Body of pancreas (tissue), 4 donors: ENCODE measurements at regions not wholly inside any gene's neighbourhood (a gene's known extent, or its start where the extent isn't known, plus 50 kb on each side); places are given as distances from the start of the nearest gene placed in this dataset.

ENCODE experiments used
- ATAC-seq: fragments of 150-250 bp; one replicate; pipeline ENCODE4 v1.9.1; 2016
- DNase-seq, 4 donors: peaks; one replicate each; pipeline ENCODE4 v3.0.0-alpha.2; 2019
- H3K27ac ChIP-seq, 4 donors: fragments of 200-600 bp; sonication (generic); 1 replicate in 3 of 4; 2 replicates in 1 of 4; pipeline versions ENCODE4 v1.5.1 to v1.6.1; 2016 to 2019; ENCODE audit warnings: mild to moderate bottlenecking in 1 of 4, mixed read lengths in 1 of 4, moderate library complexity in 1 of 4
- H3K27me3 ChIP-seq, 2 donors: fragments of 200-600 bp; sonication (generic); one replicate each; pipeline ENCODE4 v1.6.0; 2016; ENCODE audit warnings: mild to moderate bottlenecking in 1 of 2
- H3K36me3 ChIP-seq, 2 donors: fragments of 200-600 bp; sonication (generic); replicated peaks in 1 of 2; 2 replicates each; pipeline ENCODE4 v1.5.1; 2016; ENCODE audit warnings: low read depth in 2 of 2; ENCODE audit not compliant: insufficient read depth in 1 of 2
- H3K4me1 ChIP-seq: fragments of 200-600 bp; sonication (generic); one replicate; pipeline ENCODE4 v1.6.0; 2016
- H3K4me3 ChIP-seq, 2 donors: fragments of 200-600 bp; sonication (generic); 1 replicate in 1 of 2; 2 replicates in 1 of 2; pipeline ENCODE4 v1.5.1; 2016 to 2019
- H3K9me3 ChIP-seq, 3 donors: fragments of 200-600 bp; sonication (generic); 1 replicate in 2 of 3; 2 replicates in 1 of 3; pipeline ENCODE4 v1.5.1; 2016
- POLR2A ChIP-seq, 3 donors: fragments of 450-650 bp; IDR thresholded peaks; one replicate each; pipeline ENCODE4 v1.6.1; 2016; ENCODE audit warnings: antibody characterized with exemption in 3 of 3, mild to moderate bottlenecking in 2 of 3
- WGBS, 2 donors: methylation state at CpG; one replicate each; pipeline ENCODE4 v1.1.5; 2017; 5-methylcytosine and 5-hydroxymethylcytosine counted together
- intact Hi-C: fragments of 100-400 bp; cut with DNase I; formaldehyde crosslinking; loops from one replicate; pipeline ENCODE4 v1.15.1; 2023
- TF ChIP-seq, protein P1 (sequence below), 7 experiments: fragments of 450-650 bp in 4 of 7; fragments of 200-600 bp in 3 of 7; sonication (generic) in 3 of 7; IDR thresholded peaks; one replicate each; pipeline ENCODE4 v1.5.1; 2016 to 2019; ENCODE audit warnings: antibody characterized with exemption in 7 of 7

DNA sequence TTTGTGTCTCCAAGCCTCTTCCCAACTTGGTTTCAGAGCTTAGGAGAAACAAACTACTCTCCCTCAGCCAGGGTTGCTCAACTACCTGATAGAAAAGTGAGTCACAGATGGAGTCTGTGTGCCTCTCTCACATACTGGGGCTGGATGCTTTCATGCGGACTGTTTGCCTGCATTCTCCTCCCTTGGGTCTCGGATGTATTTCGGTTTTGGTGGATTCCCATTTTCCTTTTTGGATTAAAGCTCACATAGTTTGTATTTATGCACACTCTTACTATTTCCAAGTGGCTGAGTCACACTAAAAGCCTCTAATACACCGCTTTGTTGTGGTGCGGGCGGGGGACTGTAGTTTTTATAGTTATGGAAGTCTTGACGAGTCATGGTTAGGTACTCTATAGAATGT lies 505.4 kb downstream of the LRFN5 start:
- no peaks in the 10 kb centered on the region for H3K27me3 ChIP-seq
- no peaks in the 10 kb centered on the region for H3K4me1 ChIP-seq
- H3K4me3 ChIP-seq = no peak overlapping the region
- H3K36me3 ChIP-seq = no peaks in the 10 kb centered on the region
- ATAC-seq (no peak), DNase-seq (no peak)
- intact Hi-C loops = no loop called here
- 68 to 72% methylated on average over 7 of the region's 7 CpGs for WGBS, 2 donors
- H3K27ac ChIP-seq = no peak overlapping the region
- no peak for TF ChIP-seq POLR2A (IDR thresholded peaks at IDR 0.05)
- TF ChIP-seq, protein P1, sequence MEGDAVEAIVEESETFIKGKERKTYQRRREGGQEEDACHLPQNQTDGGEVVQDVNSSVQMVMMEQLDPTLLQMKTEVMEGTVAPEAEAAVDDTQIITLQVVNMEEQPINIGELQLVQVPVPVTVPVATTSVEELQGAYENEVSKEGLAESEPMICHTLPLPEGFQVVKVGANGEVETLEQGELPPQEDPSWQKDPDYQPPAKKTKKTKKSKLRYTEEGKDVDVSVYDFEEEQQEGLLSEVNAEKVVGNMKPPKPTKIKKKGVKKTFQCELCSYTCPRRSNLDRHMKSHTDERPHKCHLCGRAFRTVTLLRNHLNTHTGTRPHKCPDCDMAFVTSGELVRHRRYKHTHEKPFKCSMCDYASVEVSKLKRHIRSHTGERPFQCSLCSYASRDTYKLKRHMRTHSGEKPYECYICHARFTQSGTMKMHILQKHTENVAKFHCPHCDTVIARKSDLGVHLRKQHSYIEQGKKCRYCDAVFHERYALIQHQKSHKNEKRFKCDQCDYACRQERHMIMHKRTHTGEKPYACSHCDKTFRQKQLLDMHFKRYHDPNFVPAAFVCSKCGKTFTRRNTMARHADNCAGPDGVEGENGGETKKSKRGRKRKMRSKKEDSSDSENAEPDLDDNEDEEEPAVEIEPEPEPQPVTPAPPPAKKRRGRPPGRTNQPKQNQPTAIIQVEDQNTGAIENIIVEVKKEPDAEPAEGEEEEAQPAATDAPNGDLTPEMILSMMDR (IDR thresholded peaks at IDR 0.05) = no peak
- peaks cover 0 to 14% (median 0%) of the 10 kb centered on the region in 3 donors for H3K9me3 ChIP-seq

DNA sequence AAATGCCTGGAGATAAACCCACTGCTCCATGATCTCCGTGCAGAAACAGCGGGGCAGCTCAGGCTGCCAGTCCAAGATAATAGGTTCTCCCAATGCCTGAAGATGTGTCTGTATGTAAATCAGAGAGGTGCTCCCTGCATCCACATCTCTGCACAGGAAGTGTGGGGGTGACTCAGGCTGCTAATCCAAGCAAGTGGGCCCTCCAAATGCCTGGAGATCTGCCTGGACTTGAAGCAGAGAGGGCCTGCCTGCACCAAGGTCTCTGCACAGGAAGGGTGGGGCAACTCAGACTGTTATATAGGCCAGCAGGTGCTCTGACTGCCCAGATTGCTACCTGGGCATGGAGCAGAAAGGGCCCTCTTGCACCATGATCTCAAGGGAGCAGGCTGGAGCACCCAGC lies 504.7 kb downstream of the LRFN5 start:
- no peak for ATAC-seq
- 81 to 100% methylated on average over 1 to 2 of the region's 2 CpGs for WGBS, 2 donors
- H3K4me1 ChIP-seq = no peaks in the 10 kb centered on the region
- no peaks in the 10 kb centered on the region for H3K27me3 ChIP-seq
- H3K9me3 ChIP-seq = peaks cover 0 to 14% (median 0%) of the 10 kb centered on the region in 3 donors
- H3K4me3 ChIP-seq = no peak overlapping the region
- intact Hi-C loops = no loop called here
- no peaks in the 10 kb centered on the region for H3K36me3 ChIP-seq
- TF ChIP-seq, protein P1 (IDR thresholded peaks at IDR 0.05) = no peak
- no peak for TF ChIP-seq POLR2A (IDR thresholded peaks at IDR 0.05)
- DNase-seq = no peak
- no peak overlapping the region for H3K27ac ChIP-seq

DNA sequence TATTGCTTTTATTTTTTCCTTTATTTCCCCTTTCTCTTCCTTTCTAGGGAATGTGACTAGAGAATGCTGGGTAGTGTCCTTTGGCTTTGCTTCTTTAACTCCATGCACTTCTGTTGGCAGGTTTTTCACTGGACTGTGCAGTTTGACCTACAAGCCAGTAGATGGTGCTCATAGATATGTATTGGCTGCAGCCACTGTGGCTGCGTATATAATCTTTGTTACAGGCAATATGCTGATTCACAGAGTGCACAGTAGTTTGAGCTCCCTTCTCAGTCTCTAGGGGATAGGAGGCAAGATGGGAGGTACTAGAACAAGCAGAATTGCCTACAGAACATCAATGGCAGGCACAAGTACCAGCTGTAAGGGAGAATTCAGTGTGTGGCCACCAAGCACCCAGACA lies 503.5 kb downstream of the LRFN5 start:
- intact Hi-C loops = no loop called here
- no peak overlapping the region for H3K4me3 ChIP-seq
- H3K9me3 ChIP-seq = peaks cover 0 to 14% (median 0%) of the 10 kb centered on the region in 3 donors
- ATAC-seq (no peak), DNase-seq (no peak)
- H3K27me3 ChIP-seq = no peaks in the 10 kb centered on the region
- no peaks in the 10 kb centered on the region for H3K36me3 ChIP-seq
- no peak for TF ChIP-seq POLR2A (IDR thresholded peaks at IDR 0.05)
- TF ChIP-seq, protein P1 (IDR thresholded peaks at IDR 0.05) = no peak
- WGBS, 2 donors = 54% methylated on average over 1 of the region's 1 CpG
- H3K27ac ChIP-seq = no peak overlapping the region
- no peaks in the 10 kb centered on the region for H3K4me1 ChIP-seq

DNA sequence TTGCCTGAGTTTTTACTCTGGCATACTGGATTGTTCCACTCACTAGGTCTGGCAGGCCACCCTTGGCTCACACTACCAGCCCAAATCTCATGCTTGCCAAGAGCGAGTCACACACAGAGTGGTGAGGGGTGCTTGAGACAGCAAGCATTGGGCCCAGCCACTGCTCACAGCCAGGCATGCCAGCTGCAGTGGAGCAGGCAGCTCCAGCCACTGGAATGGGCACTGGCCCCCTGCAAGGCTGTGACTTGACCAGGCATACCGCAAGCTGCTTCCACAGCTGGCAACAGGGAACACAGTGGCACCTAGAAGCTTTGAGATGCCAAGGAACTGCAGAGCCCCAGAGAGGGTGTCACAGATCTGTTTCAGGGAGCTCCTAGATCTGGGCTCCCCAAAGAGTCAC lies 488.5 kb downstream of the LRFN5 start:
- TF ChIP-seq, protein P1 (IDR thresholded peaks at IDR 0.05) = no peak
- TF ChIP-seq POLR2A (IDR thresholded peaks at IDR 0.05) = no peak
- Histone ChIP-seq H3K27me3 (no peaks in the 10 kb centered on the region), H3K9me3 (no peaks in the 10 kb centered on the region), H3K4me3 (no peak overlapping the region), H3K36me3 (no peaks in the 10 kb centered on the region), H3K27ac (no peak overlapping the region), H3K4me1 (no peaks in the 10 kb centered on the region)
- 80 to 92% methylated on average over 2 of the region's 2 CpGs for WGBS, 2 donors
- ATAC-seq (no peak), DNase-seq (no peak)
- intact Hi-C loops = no loop called here

DNA sequence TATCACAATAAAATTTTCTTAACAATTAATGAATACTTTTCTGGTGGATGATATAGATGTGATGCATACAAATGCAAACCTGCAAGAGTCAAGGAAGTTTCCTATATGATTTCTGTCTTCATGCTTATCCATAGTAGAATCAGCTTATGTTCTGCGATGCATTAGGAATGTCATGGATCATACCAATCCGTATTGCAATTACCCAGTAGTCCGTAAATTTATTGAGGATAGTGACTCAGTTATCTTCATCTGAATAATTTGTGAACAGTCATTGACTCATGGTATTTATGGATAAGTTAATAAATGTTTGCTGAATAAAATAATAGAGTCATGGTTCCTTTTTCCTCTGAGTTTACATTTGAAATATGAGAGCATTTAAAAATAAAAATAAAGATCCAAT lies 483.4 kb downstream of the LRFN5 start:
- Histone ChIP-seq H3K4me1 (no peaks in the 10 kb centered on the region), H3K36me3 (no peaks in the 10 kb centered on the region), H3K27ac (no peak overlapping the region), H3K27me3 (no peaks in the 10 kb centered on the region), H3K4me3 (no peak overlapping the region), H3K9me3 (no peaks in the 10 kb centered on the region)
- TF ChIP-seq, protein P1 (IDR thresholded peaks at IDR 0.05) = no peak
- no peak for TF ChIP-seq POLR2A (IDR thresholded peaks at IDR 0.05)
- ATAC-seq (no peak), DNase-seq (no peak)
- WGBS, 2 donors = 68 to 73% methylated on average over 3 of the region's 3 CpGs
- intact Hi-C loops = no loop called here
